ENCODE measurements at regions not wholly inside any gene's neighbourhood (a gene's known extent, or its start where the extent isn't known, plus 50 kb on each side); places are given as distances from the start of the nearest gene placed in this dataset.

DNA sequence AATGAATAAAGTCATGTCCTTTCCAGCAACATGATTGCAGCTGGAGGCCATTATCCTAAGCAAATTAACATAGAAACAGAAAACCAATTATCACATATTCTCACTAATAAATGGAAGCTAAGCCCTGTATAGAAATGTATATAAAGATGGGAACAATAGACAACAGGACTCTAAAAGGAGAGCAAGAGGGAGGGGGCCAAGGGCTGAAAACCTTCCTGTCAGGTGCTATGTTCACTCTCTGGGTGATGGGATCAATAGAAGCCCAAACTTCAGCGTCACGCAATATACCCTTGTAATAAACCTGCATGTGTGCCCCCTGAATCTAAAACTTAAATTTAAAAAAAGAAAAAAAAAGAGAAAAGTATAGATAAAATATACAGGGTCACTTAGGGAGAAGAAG lies 163.7 kb upstream of the ACO1 start:
- no peak for DNase-seq

DNA sequence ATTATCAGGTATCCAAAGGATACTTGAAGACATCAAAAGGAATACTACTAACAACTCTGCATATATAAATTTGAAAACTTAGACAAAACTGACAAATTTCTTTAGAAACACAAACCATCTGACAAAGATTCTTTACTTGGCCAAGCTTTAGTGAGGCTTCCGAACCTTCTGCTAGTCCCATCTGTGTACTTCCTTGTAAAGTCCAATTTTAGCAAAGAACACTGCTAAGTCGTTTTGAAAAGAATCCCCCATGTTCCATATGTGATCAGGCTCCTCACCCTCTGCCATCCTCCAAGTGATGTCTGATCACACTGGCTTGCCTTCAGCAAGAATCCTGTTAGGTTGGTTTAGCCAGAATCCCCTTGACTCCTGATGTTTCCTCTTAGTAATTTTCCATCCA lies 150.0 kb upstream of the ACO1 start:
- DNase-seq, result no peak

DNA sequence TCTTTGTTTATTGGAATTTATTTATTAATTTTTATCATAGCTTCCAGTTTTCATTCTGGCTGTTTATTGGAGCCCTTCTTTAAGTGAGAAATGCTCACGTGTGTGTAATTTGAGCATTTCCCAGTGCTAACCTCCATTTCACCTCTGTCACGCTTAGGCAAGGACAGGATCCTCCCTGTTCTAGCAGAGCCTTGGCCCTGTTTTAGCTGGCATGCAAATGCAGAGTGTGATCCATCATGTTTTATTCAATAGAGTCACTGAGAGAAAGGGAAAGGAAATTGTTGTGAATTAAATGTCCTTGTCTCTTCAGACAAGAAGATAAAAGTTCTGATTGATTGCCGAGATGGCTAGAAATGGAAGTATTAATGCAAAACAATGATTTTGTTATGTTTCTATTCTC lies 137.3 kb upstream of the ACO1 start:
- DNase-seq, result no peak

DNA sequence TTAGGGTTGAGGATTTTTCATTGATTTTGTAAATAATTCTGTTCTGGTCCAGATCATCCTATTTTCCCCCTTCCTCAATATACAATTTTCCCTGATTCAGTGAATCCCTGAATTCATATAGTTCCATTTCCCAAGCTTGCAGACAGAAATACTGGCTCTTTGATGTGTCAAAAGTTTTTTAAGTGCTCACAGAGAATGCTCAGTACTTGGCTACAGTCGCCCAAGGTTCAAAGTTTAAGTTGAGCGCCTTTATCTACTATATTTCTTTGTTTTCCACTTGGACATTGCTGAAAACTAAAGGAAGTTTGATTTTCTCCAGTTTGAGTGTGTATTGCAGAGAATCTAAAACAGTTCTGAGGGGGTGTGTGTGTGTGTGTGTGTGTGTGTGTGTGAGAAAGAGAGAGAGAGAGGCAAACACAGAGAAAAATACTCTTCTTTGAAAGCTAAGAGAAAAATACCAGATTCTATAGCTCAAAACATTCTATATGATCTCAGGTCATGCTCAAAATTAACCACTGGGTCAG lies 136.2 kb upstream of the ACO1 start:
- DNase-seq, result no peak

DNA sequence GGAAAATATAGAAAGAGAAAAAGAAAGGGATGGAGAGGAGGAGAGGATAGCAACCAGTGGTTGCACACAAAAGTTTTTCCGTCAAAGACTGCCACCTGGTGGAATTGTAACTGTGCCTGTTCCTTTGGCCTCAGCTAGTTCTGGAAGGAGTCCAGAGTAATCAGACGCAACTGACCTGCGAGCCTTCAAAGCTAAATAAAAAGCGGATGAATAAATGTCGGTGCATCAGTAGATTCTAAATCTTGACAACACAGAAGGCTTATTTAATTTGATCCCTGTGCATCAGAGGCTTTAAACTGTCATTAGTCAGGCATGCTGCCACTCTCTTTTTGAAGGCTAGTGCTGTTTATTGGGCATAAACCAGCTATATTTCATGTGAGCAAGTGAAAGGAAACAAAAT lies 132.9 kb upstream of the ACO1 start:
- DNase-seq, result peak; percentile 75

DNA sequence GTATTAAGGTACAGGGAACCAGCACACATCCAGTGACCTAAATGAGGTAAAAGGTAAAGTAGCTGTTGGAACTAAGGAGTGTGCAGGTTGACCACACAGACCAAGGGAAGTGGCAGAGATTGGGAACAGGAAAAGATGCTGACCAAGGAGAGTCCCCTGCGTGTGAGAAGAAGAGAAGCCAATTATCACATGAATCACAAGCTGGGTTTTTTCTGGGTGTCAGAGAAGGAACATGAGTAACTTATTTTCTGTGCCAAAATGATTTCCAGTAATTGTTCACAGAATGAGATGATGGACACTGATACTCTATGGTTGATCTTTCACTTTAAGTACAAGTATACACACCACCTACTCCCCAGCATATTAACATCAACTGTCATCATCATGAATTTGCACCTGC lies 130.7 kb upstream of the ACO1 start:
- no peak for DNase-seq

DNA sequence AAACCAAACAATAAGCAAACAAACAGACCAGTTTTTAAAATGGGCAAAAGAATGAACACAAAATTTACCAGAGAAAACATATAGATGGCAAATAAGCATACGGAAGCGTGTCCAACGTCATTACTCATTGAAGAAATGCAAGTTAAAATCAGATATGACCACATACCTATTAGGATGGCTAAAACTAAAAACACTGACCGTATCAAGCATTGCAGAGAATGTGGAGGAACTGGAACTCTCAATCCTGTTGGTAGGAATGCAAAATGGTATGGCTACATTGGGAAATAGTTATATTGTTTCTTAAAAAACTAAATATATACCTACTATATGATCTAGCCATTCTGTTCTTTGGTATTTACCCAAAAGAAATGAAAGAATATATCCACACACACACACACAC lies 129.4 kb upstream of the ACO1 start:
- no peak for DNase-seq

DNA sequence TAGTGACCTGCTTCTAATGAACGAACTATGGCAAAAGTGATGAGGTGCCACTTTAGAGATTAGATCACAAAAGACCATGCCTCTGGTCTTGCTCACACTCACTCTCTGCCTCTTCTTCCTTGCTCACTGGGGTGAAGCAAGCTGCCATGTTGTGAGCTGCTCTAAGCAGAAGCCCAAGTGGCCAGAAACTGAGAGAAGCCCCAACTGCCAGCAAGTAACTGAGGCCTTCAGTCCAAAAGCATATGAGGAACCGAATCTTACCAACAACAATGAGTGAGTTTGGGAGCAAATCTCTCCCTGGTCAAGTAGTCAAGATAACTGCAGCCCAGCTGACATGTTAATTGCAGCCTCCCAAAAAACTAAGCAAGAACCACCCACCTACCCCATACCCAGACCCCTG lies 126.0 kb upstream of the ACO1 start:
- no peak for DNase-seq

DNA sequence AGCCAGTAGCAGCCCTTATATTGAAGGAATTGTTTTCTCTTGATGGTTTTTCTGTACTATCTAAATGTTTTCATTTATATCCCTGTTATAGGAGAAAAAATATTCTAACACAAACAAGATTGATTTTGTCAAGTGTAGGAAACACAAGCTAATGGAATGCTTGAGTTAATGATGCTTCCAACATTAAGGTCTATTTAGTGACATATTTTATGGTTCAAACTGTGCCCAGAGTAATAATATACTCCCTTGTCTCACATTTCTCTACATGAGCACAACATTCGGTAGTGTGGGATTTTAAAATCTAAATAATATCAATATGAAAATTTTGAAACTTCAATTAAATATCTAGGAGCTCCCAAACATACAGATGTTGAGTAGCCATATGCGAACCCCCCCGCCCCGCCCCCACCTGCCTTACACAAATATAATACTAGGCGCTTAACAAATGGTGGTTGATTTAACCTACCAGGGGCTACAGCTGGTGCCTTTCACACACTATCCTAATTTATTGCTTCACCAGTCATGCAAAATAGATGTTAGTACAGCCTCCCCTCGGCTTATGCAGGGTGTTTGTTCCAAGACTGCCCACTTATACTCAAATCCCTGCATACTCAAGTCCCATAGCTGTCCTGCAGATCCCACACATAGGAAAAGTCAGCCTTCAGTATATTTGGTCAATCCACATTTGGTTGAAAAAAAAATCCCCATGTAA lies 124.1 kb upstream of the ACO1 start:
- DNase-seq, result no peak

DNA sequence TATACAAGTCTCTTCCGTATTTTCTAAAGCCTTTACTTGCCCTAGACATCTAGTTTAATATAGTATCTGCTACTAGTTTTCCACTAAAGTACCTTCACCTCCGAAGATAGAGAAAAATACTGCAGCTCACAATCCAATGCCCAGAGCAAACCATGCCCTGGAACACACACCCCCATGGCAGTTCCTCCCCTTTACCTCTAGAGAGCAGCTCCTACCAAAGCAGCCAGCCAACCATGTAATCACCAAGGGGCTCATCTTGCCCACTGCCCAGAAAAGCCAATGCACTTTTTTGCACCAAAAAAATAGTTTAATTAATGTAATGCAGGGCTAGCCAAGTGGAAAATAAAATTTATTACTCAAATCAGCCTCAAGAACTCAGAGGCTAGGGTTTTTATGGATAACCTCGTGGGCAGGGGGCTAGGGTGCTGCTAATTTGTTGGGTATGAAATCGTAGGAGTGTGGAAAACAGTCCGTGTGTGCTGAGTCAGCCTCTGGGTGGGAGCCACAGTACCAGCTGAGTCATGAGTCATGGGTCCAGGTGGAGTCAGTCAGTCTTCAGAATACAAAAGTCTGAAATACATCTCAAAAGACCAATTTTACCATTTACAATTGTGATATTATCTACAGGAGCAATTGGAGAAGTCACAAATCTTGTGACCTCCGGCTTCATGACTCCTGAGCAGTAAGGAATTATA lies 120.1 kb upstream of the ACO1 start:
- DNase-seq, result no peak

DNA sequence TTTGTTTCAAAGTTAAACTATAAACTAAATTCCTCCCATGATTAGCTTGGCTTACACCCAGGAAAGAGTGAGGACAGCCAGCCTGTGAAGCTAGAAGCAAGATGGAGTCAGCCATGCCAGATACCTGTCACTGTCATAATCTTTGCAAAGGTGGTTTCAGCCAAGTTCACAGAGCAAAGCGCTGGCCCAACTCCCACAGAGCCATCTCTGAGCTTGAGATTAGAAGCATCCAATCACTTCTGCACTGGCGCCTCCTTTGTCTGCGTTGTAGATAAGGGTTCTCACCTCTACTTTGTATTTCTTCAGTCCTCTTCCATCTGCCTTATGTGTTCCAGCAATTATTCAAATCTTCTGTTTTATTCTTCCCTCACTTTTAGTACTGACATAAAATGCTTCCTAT lies 119.4 kb upstream of the ACO1 start:
- no peak for DNase-seq

DNA sequence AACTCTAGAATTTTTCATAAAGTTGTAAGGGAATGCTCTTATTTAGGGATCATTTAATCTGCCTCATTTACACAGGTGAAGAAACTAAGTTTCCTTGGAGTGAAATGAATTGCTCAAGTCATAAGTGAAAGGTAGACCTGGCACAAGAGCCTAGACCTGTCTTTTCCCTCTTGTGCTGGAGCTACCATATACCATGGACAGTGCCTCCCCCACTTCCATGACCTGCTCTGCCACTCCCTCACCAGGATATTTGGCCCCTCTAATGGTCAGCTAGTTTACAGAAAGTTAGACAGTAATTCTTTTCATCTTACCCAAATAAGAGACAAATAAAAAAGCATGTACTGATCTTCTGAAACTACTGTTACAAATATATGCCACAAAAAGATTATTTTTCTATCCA lies 105.5 kb upstream of the ACO1 start:
- no peak for DNase-seq

DNA sequence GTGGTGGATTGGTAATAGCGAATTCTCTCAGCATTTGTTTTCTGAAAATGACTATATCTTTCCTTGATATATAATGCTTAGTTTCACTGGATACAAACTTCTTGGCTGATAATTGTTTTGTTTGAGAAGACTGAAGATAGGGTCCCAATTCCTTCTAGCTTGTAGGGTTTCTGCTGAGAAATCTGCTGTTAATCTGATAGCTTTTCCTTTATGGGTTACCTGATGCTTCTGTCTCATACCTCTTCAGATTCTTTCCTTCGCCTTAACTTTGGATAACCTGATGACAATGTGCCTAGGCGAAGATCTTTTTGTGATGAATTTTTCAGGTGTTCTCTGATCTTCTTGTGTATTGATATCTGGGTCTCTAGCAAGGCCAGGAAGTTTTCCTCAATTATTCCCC lies 94.7 kb upstream of the ACO1 start:
- DNase-seq, result no peak

DNA sequence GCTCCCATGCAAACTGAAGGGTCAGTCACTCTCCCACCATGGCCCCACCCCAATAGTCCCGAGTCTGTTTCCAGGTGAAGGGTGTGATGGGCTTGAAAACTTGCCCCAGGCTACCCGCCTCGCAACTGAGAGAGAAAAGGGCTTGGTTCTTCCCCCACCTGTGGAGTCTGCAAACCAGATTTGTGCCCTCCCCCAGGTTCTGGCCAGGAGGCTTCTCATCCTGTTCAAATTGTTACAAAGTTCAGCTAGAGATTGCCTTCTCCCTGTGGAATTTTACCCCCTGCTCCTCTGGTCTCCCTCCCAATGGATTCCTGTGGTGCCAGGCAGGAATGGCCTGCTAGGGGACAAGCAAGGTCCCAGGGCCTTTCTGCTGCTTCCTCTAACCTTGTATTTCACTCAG lies 93.1 kb upstream of the ACO1 start:
- DNase-seq, result no peak

DNA sequence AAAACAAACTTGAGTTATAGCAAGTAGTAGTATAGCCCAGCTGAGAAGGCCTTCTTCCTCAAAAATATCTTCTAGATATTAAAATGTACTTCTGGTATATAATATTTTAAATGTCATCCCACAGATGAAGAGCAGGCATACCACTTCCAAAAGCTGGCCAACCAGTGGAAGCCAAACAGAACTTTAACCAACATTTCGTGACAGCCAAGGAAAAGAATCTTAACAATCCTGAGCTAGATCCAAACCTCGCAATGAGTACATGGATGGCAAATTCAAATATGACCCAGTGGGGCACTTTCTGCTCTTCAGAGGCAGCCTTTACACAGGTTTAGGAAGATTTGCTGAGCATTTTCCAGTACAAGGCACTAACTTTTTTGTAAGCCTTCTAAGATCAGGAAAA lies 91.8 kb upstream of the ACO1 start:
- DNase-seq, result no peak

DNA sequence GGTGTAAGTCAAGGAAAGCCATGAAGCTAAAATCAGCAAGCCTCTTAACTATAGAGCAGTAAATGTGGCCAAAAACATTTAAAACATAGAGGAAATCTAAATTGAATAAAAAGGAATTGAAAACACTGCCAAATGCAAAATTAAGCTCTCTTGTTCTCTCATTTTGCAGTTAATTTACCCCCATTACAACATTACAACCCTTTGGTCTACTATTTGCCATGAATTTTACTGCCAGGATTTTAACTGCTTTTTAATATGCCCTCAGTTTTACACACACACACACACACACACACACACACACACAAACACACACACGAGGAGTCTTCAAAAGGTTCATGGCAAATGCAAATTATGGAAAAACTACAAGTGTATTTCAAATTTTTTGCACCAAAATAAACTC lies 91.4 kb upstream of the ACO1 start:
- no peak for DNase-seq

DNA sequence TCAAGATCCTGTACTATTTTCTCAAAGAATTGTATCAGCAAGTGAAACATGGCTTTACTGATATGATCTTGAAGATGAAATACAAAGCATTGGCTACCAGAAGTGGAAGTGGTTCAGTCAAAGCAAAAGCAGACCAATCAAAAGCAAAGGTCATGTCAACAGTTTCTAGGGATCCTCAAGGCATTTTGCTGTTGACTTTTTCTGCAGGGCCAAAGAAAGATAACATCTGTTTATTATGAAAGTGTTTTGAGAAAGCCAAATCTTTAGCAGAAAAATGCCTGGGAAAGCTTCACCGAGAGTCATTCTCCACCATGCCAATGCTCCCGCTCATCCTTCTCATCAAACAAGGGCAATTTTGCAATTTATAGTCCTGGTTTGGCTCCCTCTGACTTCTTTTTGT lies 90.3 kb upstream of the ACO1 start:
- no peak for DNase-seq

DNA sequence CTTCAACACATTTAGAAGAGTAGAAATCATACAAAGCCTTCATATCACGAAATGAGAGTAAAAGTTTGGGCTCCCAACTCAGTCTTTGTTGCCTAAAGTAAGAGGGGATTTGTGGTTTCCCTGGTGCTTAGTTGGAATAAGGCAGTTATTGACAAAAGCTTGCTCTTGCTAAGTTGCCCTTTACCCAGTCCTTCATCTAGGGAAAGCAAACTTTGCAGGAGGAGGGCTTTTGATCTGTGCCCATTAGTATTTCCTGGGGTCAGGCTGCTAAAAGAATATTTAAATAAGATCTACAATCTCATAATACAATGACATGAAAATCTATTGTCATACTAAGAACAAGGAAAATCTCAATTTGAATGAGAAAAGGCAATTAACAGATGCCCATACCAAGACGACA lies 84.1 kb upstream of the ACO1 start:
- no peak for DNase-seq

DNA sequence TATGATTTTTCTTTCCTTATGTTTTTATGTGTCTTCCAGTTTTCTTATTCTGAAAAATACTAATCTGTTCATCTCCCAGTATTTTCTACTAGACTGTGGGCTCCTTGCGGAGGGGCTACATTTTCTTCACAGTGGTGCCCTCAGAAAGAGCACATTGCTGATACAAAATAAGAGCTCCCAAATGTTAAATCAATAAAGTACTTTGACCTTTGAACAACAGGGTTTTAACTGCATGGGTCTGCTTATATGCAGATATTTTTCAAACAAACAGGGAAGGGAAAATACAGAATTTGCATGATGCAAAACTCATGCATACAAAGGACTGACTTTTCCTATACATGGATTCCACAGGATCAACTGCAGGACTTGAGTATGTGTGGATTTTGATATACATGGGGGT lies 79.9 kb upstream of the ACO1 start:
- no peak for DNase-seq

DNA sequence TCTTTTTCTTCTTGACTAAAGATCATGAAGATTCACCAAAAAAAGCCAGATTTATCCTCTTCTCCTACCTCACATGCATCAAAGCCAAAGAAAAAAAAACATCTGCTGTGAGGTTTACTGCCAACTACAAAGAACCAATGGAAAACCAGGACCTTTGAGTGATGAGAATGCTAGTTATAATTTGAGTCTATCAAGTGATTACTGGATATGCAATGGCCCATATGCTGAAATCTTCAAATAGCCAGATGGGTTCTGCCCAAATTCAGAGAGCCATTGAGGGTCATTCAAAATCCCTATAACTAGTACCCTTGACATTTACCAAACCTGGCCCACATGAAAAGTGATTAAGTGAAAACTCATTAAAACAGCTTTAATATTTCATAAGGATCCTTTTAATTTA lies 78.4 kb upstream of the ACO1 start:
- no peak for DNase-seq

DNA sequence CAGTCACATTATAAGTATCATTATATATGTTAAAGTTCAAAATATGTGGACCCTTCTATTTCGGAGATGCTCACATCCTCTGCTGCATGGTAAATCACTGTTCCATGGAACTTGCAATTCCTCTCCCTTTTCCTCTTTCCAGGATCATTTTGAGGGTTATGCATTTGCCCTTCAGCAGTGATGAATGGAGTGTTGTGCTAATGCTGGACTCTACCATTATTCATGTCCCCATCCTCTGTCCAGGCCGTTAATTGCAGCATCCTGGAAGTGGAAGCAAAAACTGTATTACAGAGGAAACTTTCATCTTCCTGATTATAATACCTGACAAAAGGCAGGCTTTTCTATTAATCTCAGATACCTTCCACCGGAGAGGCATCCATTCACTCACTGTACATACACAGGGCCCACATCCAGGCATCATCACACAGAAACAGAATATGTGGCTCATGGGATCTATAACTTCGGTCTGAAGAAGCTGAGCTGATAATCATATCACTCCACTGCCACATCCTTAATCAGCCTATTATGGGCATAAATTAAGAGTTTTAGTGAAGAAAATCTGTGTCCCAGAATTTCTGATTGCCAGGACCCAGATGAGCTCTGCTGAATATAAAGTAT lies 65.0 kb upstream of the ACO1 start:
- no peak for DNase-seq

DNA sequence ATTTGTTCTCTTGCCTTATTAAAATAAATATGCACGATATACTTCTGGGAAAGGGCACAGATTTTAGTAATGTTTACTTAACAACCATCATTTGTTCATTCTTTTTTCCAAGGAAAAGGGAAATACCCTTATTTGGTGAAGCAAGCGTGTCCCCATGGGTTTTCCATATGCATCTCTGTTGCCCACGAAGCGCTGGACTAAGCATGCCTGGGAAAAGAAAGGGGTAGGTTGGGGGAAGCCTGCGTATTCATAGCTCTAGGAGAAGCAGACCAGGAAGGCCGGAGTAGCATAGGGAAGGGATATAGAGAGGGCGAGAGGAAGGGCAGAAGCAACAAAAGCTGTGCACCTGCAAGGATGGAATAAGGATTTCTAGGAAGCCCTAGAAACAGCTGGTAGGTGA lies 61.8 kb upstream of the ACO1 start:
- DNase-seq, result no peak

DNA sequence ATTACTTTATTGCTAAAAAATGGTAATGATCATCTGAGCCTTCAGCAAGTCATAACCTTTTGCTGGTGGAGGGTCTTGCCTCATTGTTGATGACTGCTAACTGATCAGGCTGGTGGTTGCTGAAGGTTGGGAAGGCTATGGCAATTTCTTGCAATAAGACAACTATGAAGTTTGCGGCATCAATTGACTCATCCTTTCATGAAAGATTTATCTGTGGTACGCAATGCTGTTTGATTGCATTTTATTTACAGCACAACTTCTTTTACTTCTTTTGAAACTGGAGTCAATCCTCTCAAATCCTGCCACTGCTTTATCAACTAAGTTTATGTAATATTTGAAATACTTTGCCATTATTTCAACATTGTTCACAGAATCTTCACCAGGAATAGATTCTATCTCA lies 58.3 kb upstream of the ACO1 start:
- no peak for DNase-seq

DNA sequence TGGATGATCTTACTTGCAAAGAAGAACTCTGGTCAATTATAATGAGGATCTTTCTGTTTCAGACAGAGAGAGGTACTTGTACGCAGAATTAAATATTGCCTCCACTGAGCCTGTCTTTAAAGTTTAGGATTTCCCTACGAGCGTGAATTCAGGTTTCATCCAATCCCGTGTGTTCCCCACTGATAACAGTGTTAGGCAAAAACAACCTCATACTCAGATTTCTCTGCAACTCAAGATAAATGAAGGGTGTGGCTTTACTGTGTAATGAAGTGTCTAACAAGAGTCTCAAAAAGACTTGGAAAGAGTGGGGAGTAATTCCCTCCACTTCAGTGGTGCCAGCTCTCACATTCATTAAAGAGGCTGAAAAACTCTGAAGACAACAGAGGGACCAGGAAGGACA lies 53.2 kb upstream of the ACO1 start:
- DNase-seq, result no peak

DNA sequence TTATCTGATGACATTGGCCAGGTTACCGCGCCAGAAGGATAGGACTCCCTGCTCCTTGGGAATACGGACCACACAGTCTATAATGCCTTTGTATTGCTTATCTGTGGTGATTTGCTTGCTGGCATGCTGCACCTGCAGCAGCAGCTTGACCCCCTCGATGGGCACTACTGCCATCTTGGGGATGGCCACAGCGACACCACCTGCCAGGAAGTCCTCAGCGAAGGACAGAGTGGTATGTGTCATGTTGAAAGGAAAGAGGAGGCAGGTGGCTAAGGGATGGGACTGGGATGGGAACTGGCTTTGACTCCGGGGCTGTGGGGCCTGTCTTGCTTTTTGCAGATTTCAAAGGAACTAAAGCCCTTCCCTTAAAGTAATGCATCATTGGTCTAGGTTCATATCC lies 50.3 kb upstream of the ACO1 start:
- no peak for DNase-seq

Measured in NCI-H1105 (cell line).